Ishikawa (cell line): ENCODE measurements at regions not wholly inside any gene's neighbourhood (a gene's known extent, or its start where the extent isn't known, plus 50 kb on each side); places are given as distances from the start of the nearest gene placed in this dataset.

Experiments used
- CEBPB ChIP-seq: IDR thresholded peaks from 2 replicates; pipeline ENCODE4 v1.6.1; 2012
- CREB1 ChIP-seq: IDR thresholded peaks from 2 replicates; pipeline ENCODE4 v1.6.1; 2012; ENCODE audit warnings: low read depth
- EGR1 ChIP-seq: IDR thresholded peaks from 2 replicates; pipeline ENCODE4 v1.6.1; 2012
- EP300 ChIP-seq: IDR thresholded peaks from 2 replicates; pipeline ENCODE4 v1.6.1; 2012; ENCODE audit warnings: borderline replicate concordance
- FOXM1 ChIP-seq: IDR thresholded peaks from 2 replicates; pipeline ENCODE4 v1.6.1; 2012; ENCODE audit warnings: low read depth, borderline replicate concordance
- NFIC ChIP-seq: IDR thresholded peaks from 2 replicates; pipeline ENCODE4 v1.6.1; 2012
- RAD21 ChIP-seq: IDR thresholded peaks from 2 replicates; pipeline ENCODE4 v1.6.1; 2012; ENCODE audit warnings: low read depth
- REST ChIP-seq: IDR thresholded peaks from 2 replicates; pipeline ENCODE4 v1.6.1; 2012; ENCODE audit warnings: low read depth, mild to moderate bottlenecking
- TAF1 ChIP-seq: IDR thresholded peaks from 2 replicates; pipeline ENCODE4 v1.6.1; 2012; ENCODE audit warnings: low read depth, mild to moderate bottlenecking
- TCF12 ChIP-seq: IDR thresholded peaks from 2 replicates; pipeline ENCODE4 v1.6.1; 2012; ENCODE audit warnings: low read depth
- TEAD4 ChIP-seq: IDR thresholded peaks from 2 replicates; pipeline ENCODE4 v1.6.1; 2012
- USF1 ChIP-seq: IDR thresholded peaks from 2 replicates; pipeline ENCODE4 v1.6.1; 2012
- YY1 ChIP-seq: IDR thresholded peaks from 2 replicates; pipeline ENCODE4 v1.6.1; 2012; ENCODE audit warnings: low read depth
- ZBTB7A ChIP-seq: IDR thresholded peaks from 2 replicates; pipeline ENCODE4 v1.6.1; 2012; ENCODE audit warnings: low read depth
- TF ChIP-seq, protein P1 (sequence below): IDR thresholded peaks from 2 replicates; pipeline ENCODE4 v1.6.1; 2012

DNA sequence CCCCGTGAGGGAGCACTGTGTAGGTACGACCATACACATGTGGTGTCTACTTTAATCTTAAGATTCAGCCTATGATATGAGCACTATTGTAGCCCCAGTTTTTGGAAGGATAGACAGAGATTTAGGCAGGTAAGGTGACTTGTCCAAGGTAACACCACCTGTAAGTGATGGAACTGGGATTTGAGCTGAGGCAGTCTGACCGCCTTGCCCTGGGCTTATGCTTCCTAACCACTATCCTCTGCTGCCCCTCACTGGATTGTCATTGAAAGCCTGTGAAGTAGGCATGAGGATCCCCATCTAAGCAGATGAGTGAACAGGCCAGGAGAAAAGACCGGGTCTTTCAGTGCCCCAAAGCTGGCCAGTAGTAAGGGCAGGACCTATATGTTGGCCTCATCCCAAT lies 343.8 kb downstream of the CYRIA start:
- TF ChIP-seq EGR1 (no peak), YY1 (no peak), RAD21 (peak; percentile 53; the same call in 1 of the 2 replicates), FOXM1 (no peak)

GRCh38 chr2:16321256-16321655 lies 344.4 kb downstream of the CYRIA start:
- TF ChIP-seq EGR1: no peak
- no peak for TF ChIP-seq YY1

DNA sequence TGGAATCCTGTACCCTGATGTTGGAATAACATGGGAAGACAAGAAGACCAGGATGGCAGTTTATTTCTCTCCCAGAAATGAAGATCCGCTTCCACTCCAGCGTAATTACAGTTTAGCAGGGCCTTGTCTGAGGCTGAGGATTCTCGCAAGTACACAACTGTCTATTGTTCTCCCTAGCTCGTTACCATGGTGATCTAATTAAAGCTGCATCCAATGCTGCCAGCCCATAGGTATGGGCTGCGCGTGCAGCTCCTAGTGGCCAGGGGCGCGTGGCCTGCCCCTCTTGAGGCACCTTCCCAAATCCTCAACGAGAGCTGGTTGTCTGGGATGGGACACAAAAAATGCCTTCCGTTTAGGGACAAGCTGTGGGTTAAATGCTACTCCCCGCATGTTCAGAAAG lies 344.9 kb downstream of the CYRIA start:
- TF ChIP-seq YY1 (no peak), CREB1 (no peak), EP300 (no peak), USF1 (no peak), CEBPB (no peak), TCF12 (no peak), REST (no peak), FOXM1 (no peak), ZBTB7A (no peak)

DNA sequence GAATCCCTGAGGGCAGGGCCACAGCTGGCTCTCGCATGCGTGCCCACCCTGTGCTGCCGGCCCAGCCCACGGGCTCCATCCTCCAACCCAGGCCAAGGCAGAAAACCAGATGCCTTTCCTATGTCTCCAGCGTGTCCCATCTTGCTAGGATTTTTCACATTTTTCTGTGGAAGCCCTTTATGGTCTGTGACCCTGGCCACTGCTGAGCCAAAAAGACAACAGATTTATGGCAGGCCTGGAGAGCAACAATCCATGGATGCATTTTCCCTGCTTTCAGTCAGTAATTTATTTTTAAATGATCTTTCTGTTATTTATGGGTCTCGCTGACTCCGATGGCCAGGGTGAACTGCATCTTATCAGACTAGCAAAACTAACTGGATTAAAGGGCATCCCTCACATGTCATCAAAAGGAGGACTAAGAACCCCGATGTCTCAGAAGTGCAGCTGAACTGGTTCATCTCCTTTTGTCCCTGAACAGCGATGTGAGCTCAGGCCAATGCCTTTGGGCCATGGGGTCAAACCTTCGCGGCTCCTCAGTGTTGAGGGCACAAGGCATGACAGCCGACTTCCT lies 346.0 kb downstream of the CYRIA start:
- TF ChIP-seq, protein P1, sequence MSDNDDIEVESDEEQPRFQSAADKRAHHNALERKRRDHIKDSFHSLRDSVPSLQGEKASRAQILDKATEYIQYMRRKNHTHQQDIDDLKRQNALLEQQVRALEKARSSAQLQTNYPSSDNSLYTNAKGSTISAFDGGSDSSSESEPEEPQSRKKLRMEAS: no peak
- TF ChIP-seq TEAD4 (no peak), USF1 (no peak)

- TF ChIP-seq, protein P1: no peak
- TF ChIP-seq REST (no peak), CEBPB (no peak), TAF1 (no peak), TEAD4 (no peak), TCF12 (no peak), CREB1 (no peak), FOXM1 (no peak), RAD21 (no peak), NFIC (no peak), EP300 (no peak), USF1 (no peak), EGR1 (no peak)
Observed at GRCh38 chr2:16318474-16319195, 347.0 kb downstream of the CYRIA start.

GRCh38 chr2:16318051-16318450 lies 347.6 kb downstream of the CYRIA start:
- TF ChIP-seq FOXM1 (no peak), YY1 (no peak), CEBPB (no peak), ZBTB7A (no peak), USF1 (no peak), NFIC (no peak), TAF1 (no peak), RAD21 (no peak), TEAD4 (no peak), EP300 (no peak), TCF12 (no peak), CREB1 (no peak), REST (no peak), EGR1 (no peak)
- TF ChIP-seq, protein P1: no peak
